ENCODE measurements at regions not wholly inside any gene's neighbourhood (a gene's known extent, or its start where the extent isn't known, plus 50 kb on each side); places are given as distances from the start of the nearest gene placed in this dataset.

DNA sequence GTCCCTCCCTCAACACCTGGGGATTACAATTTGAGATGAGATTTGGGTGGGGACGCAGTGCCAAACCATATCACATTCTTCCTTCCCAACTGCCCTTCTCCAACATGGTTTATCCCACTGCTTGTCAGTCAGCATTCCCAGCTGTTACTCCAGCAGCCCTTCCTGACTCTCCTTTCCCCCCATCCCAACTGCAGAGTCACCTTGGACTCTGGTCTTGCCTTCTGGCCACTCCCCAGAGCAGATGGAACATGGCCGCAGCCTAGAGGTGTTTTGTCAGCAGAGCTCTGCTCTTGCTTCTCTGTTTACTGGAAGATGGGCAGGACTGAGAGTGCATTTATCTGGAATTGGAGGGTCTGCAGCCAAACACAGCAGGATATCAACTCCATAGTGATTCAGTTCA lies 51.2 kb upstream of the MEX3C start:
- H3K27ac ChIP-seq: no peak overlapping the region
- no peaks in the 10 kb centered on the region for H3K9me3 ChIP-seq (ENCODE audit: control insufficient read depth, low read length)
- no peaks in the 10 kb centered on the region for H3K4me1 ChIP-seq
- no peaks in the 10 kb centered on the region for H3K36me3 ChIP-seq (ENCODE audit: control insufficient read depth, insufficient read depth, low read length)
- H3K27me3 ChIP-seq (ENCODE audit: control insufficient read depth, insufficient read depth, low read length): no peaks in the 10 kb centered on the region
- TF ChIP-seq, protein P1, sequence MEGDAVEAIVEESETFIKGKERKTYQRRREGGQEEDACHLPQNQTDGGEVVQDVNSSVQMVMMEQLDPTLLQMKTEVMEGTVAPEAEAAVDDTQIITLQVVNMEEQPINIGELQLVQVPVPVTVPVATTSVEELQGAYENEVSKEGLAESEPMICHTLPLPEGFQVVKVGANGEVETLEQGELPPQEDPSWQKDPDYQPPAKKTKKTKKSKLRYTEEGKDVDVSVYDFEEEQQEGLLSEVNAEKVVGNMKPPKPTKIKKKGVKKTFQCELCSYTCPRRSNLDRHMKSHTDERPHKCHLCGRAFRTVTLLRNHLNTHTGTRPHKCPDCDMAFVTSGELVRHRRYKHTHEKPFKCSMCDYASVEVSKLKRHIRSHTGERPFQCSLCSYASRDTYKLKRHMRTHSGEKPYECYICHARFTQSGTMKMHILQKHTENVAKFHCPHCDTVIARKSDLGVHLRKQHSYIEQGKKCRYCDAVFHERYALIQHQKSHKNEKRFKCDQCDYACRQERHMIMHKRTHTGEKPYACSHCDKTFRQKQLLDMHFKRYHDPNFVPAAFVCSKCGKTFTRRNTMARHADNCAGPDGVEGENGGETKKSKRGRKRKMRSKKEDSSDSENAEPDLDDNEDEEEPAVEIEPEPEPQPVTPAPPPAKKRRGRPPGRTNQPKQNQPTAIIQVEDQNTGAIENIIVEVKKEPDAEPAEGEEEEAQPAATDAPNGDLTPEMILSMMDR (IDR thresholded peaks at IDR 0.05): no peak
- no peak overlapping the region for H3K9ac ChIP-seq
- H3K4me3 ChIP-seq (ENCODE audit: low read depth, low read length): no peak overlapping the region
- H3K4me2 ChIP-seq (ENCODE audit: low read length): no peak overlapping the region
- no peaks in the 10 kb centered on the region for H3K79me2 ChIP-seq
- H2AFZ ChIP-seq: no peak overlapping the region

DNA sequence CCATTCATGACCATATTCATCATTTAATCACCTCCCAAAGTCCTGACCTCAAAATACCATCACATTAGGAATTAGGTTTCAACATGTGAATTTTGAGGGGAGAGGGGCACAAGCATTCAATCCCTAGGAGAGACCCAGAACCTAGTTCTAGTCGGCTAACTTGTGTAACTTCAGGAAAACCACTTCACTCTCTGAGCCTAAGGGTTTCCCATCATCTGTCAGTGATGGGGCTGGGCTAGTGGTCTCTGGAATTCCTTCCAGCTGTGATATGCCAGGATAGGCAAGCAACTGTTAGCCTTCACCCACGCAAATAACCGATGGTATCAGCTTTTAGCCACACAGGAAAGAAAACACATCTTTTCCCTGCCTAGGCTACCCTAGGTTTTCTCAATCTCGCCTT lies 52.5 kb upstream of the MEX3C start:
- H3K27me3 ChIP-seq (ENCODE audit: control insufficient read depth, insufficient read depth, low read length): no peaks in the 10 kb centered on the region
- H3K4me3 ChIP-seq (ENCODE audit: low read depth, low read length): no peak overlapping the region
- no peaks in the 10 kb centered on the region for H3K4me1 ChIP-seq
- H3K9me3 ChIP-seq (ENCODE audit: control insufficient read depth, low read length): no peaks in the 10 kb centered on the region
- no peak overlapping the region for H2AFZ ChIP-seq
- H3K4me2 ChIP-seq (ENCODE audit: low read length): no peak overlapping the region
- no peaks in the 10 kb centered on the region for H3K36me3 ChIP-seq (ENCODE audit: control insufficient read depth, insufficient read depth, low read length)
- H3K27ac ChIP-seq: no peak overlapping the region
- H3K9ac ChIP-seq: no peak overlapping the region
- H3K79me2 ChIP-seq: no peaks in the 10 kb centered on the region
- TF ChIP-seq, protein P1 (IDR thresholded peaks at IDR 0.05): no peak

DNA sequence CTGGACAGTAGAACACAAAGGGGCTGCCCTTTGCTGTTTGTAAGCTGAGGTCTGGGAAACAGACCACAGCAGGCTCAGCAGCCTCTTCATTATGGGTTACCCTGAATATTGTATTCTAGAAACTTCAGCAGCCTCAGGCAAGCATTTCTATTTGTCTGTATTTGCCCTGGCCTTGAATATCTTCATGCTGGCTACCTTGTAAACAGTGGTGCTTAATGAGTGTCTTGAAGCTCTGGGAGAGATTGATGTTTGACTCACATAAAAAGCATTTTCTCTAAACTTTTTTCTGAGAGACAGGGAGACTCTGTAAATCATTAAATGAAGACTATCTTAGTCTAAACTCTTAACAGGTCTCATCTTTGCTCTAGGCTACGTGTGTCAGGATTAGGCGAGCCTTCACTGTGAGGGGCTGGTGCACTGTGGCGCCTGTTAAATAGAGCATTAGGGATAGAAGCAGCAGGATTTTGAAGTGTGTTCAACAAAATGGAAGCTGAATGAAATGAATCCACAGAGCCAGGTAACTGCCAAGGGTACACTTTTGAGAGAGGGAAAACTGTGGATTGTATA lies 53.1 kb upstream of the MEX3C start:
- Histone ChIP-seq H3K4me1 (no peaks in the 10 kb centered on the region), H3K9ac (no peak overlapping the region), H3K27ac (no peak overlapping the region), H2AFZ (no peak overlapping the region), H3K79me2 (no peaks in the 10 kb centered on the region), H3K27me3 (ENCODE audit: control insufficient read depth, insufficient read depth, low read length) (no peaks in the 10 kb centered on the region), H3K36me3 (ENCODE audit: control insufficient read depth, insufficient read depth, low read length) (no peaks in the 10 kb centered on the region), H3K4me2 (ENCODE audit: low read length) (no peak overlapping the region), H3K4me3 (ENCODE audit: low read depth, low read length) (no peak overlapping the region), H3K9me3 (ENCODE audit: control insufficient read depth, low read length) (no peaks in the 10 kb centered on the region)
- TF ChIP-seq, protein P1 (IDR thresholded peaks at IDR 0.05): no peak

DNA sequence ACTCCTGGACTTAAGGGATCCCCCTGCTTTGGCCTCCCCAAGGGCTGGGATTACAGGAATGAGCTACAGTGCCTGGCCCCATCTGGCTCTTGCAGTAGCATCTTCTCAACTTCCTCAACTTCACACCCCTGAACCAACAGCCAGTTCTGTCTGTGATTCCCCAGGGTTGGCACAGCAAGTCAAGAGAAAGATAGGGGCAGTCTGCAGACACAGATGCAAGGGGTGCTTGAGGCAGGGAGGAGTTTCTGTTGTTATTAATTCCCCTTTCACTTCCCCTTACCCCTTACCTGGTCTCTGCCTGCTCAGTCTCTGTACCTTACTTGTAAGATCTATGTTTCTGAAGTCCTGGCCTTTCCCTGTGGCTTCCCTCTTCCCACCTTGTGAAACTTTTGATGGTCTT lies 54.1 kb upstream of the MEX3C start:
- H3K4me1 ChIP-seq: no peaks in the 10 kb centered on the region
- no peak overlapping the region for H3K4me3 ChIP-seq (ENCODE audit: low read depth, low read length)
- no peaks in the 10 kb centered on the region for H3K36me3 ChIP-seq (ENCODE audit: control insufficient read depth, insufficient read depth, low read length)
- no peak overlapping the region for H3K4me2 ChIP-seq (ENCODE audit: low read length)
- no peaks in the 10 kb centered on the region for H3K27me3 ChIP-seq (ENCODE audit: control insufficient read depth, insufficient read depth, low read length)
- no peaks in the 10 kb centered on the region for H3K9me3 ChIP-seq (ENCODE audit: control insufficient read depth, low read length)
- no peak overlapping the region for H3K9ac ChIP-seq
- no peak overlapping the region for H2AFZ ChIP-seq
- TF ChIP-seq, protein P1 (IDR thresholded peaks at IDR 0.05): no peak
- H3K79me2 ChIP-seq: no peaks in the 10 kb centered on the region
- no peak overlapping the region for H3K27ac ChIP-seq

DNA sequence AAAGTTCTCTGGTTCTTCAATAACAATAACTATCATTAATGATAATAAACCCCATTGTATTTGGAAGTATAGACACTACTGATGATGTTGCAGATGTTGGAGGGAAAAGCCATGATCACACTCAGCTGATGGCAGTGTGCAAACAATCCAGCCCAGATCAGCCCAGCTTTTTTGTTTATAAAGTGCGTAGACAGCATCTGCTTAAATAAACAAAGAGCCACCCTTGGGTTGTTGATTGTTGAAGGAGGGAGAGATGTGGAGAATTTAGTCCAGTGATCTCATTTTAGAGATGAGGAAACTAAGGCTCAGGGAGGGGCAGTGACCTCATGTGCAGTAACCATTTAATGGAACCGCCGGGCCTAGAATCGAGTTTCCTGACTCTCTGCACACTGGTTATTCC lies 56.0 kb upstream of the MEX3C start:
- no peak overlapping the region for H3K4me3 ChIP-seq (ENCODE audit: low read depth, low read length)
- H2AFZ ChIP-seq: no peak overlapping the region
- H3K27ac ChIP-seq: no peak overlapping the region
- no peaks in the 10 kb centered on the region for H3K79me2 ChIP-seq
- TF ChIP-seq, protein P1 (IDR thresholded peaks at IDR 0.05): no peak
- H3K4me2 ChIP-seq (ENCODE audit: low read length): no peak overlapping the region
- H3K9me3 ChIP-seq (ENCODE audit: control insufficient read depth, low read length): no peaks in the 10 kb centered on the region
- no peaks in the 10 kb centered on the region for H3K4me1 ChIP-seq
- H3K27me3 ChIP-seq (ENCODE audit: control insufficient read depth, insufficient read depth, low read length): no peaks in the 10 kb centered on the region
- no peak overlapping the region for H3K9ac ChIP-seq
- H3K36me3 ChIP-seq (ENCODE audit: control insufficient read depth, insufficient read depth, low read length): no peaks in the 10 kb centered on the region

All from parathyroid adenoma (tissue), 2 donors.